C4-2B (cell line): ENCODE measurements at regions not wholly inside any gene's neighbourhood (a gene's known extent, or its start where the extent isn't known, plus 50 kb on each side); places are given as distances from the start of the nearest gene placed in this dataset.

ENCODE experiments used
- H3K27ac ChIP-seq: fragments of 450-650 bp; 2 replicates; pipeline ENCODE4 v1.5.1; 2017
- CTCF ChIP-seq: fragments of 450-650 bp; conservative IDR thresholded peaks from 2 replicates; pipeline ENCODE4 v1.5.1; 2017; ENCODE audit warnings: mild to moderate bottlenecking
- ZFX ChIP-seq: fragments of 450-650 bp; IDR thresholded peaks from 2 replicates; pipeline ENCODE4 v1.6.1; 2017

- no peak overlapping the region for H3K27ac ChIP-seq
- TF ChIP-seq CTCF: no peak
- TF ChIP-seq ZFX: no peak
These were observed 145.0 kb upstream of the HDAC4 start for GRCh38 chr2:239545741-239546392.

- H3K27ac ChIP-seq: no peak overlapping the region
- TF ChIP-seq CTCF (no peak), ZFX (no peak)
These were observed 144.2 kb upstream of the HDAC4 start for GRCh38 chr2:239544918-239545465.

- no peak overlapping the region for H3K27ac ChIP-seq
- TF ChIP-seq CTCF (no peak), ZFX (no peak)
These were observed 143.5 kb upstream of the HDAC4 start for GRCh38 chr2:239544143-239544917.

- no peak for TF ChIP-seq CTCF
- no peak for TF ChIP-seq ZFX
- H3K27ac ChIP-seq: no peak overlapping the region
These were observed 142.9 kb upstream of the HDAC4 start for GRCh38 chr2:239543702-239544101.

GRCh38 chr2:239540174-239540573, 139.4 kb upstream of the HDAC4 start:
- H3K27ac ChIP-seq: no peak overlapping the region
- TF ChIP-seq ZFX (no peak), CTCF (no peak)

GRCh38 chr2:239539776-239540100, 138.9 kb upstream of the HDAC4 start:
- no peak overlapping the region for H3K27ac ChIP-seq
- TF ChIP-seq CTCF: no peak

GRCh38 chr2:239539083-239539775, 138.4 kb upstream of the HDAC4 start:
- H3K27ac ChIP-seq: no peak overlapping the region
- TF ChIP-seq ZFX: no peak
- TF ChIP-seq CTCF: no peak
